Cardiac septum (tissue), 1 donor: ENCODE measurements at regions not wholly inside any gene's neighbourhood (a gene's known extent, or its start where the extent isn't known, plus 50 kb on each side); places are given as distances from the start of the nearest gene placed in this dataset.

ENCODE experiments used
- DNase-seq: peaks from one replicate; pipeline ENCODE4 v3.0.0-alpha.2; 2020; ENCODE audit warnings: low spot score
- intact Hi-C: fragments of 100-400 bp; cut with DNase I; formaldehyde crosslinking; loops from one replicate; pipeline ENCODE4 v1.14.0; 2022
- donor health status: DM: no; HTN: no; CAD: no.

DNA sequence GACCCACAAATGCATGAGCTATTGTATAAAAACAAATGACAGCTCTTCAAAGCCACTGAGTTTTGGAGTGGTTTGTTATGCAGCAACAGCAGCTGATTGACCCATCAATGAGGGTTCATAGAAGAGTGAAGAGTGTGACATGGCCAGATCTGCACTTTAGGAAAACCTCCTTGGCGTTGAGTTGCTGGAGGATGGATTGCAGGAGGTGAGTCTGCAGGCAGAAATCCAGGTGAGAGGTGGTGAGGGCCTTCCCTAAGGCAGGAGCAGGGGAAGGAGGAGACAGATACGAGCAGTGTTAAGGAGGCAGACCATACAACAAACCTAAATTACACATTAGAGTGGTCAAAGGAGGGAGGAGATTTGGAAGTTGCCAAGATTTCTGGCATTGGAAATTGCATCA lies 169.3 kb upstream of the CSF3R start:
- intact Hi-C loops: no loop called here
- DNase-seq: peak; percentile 54

DNA sequence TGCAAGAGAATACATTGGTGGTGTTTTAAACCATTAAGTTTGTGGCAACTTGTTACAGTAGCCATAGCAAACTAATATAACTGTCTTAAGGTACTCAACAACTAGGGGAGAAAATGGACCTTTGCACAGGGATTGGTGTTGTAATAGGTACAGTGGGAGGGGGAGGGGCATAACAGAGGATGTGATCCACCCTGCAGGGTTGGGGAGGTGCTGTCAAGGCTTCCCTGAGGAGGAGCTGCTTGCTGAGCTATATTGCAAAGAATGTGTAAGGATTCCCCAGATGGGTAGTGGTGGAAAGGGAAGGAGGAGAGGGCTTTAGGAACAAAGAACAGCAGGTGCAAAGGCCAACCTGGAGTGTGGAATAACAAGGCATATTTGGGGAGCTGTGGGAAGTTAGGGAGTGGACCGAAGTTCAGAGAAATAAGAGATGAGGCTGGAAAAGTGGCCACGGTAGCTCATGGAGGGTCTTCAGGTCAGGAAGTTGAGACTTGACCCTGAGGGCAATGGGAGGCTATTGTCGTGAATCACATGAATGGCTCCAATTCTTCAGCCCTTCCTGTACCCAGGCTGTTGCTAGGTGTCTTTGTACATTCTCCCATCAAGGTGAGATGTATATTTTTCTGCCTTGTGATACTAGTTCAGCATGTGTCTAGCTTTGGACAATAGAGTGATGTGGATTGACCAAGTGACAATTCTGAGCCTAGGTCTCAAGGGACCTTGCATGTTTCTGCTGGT lies 168.6 kb upstream of the CSF3R start:
- intact Hi-C loops: no loop called here
- peak; percentile 19 for DNase-seq

DNA sequence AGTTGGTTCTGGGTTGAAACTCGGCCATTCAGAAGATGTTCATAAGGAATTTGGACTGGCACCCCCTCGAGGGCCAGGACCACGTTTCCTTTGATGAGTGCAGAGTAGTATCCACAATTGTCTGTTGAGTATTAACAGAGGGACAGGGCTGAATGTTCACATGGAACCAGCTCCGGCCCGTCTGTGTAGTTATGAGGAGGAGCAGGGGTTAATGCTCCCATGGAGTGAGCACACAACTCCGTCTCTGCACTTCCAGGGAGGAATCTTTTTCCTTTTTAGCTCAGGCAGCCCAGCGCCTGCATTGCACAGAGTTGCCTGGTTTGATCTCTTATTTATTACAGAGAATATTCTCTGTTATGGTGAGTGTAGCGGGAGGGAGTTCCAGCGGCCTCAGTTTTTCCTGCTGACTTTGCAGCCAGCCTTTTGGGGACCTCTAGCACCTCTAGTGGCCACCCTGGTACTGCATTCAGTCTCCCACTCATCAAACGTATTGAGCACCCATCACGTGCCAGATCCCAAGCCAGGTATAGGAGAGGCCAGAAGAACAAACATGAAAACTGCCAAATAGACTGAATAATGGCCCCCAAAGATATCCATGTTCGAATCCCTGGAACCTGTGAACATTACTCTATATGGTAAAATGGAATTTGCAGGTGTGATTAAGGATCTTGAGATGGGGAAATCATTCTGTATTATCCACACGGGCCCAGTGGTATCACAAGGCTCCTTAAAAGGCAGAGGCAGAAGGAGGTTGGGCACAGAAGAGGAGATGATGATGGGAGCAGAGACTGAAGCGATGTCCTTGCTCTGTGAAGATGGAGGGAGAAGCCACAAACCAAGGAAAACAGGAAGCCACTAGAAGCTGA lies 167.7 kb upstream of the CSF3R start:
- DNase-seq: no peak
- intact Hi-C loops: no loop called here

DNA sequence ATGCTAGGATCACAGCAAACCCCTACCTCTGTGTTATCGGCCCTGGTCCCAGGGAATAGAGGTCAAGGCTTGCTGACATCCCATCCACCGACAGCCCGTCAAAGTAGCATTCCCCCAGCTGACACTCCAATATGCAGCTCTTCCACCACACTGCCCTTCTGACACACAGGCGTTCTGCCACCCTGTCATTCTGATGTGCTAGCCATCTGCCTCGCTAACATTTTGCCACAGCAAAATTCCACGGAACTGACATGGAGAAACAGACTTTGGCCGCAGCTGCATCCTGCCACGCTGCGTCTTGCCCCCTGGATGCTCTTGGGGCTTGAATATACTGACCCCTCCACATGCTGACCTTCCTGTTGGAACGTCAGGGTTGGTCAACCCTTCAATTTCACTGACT lies 163.2 kb upstream of the CSF3R start:
- no peak for DNase-seq
- intact Hi-C loops: no loop called here

DNA sequence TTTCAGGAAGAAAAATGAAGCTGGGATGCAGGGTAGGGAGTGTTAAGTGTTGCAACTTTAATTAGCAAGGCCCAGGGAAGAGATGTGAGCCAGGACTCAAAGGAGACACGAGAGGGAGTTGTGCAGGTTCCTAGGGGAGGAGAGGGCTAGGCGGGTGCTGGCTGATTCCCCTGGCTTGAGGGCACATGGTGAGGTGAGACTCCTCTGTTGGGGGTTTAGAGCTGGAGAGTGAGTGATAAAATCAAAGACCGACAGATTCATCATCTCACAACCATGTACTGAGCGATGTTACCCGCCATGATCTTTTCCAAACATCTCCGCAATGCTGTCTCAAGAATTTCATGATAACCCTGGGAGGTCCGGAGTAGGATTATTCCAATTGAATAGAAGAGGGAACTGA lies 161.8 kb upstream of the CSF3R start:
- DNase-seq: no peak

DNA sequence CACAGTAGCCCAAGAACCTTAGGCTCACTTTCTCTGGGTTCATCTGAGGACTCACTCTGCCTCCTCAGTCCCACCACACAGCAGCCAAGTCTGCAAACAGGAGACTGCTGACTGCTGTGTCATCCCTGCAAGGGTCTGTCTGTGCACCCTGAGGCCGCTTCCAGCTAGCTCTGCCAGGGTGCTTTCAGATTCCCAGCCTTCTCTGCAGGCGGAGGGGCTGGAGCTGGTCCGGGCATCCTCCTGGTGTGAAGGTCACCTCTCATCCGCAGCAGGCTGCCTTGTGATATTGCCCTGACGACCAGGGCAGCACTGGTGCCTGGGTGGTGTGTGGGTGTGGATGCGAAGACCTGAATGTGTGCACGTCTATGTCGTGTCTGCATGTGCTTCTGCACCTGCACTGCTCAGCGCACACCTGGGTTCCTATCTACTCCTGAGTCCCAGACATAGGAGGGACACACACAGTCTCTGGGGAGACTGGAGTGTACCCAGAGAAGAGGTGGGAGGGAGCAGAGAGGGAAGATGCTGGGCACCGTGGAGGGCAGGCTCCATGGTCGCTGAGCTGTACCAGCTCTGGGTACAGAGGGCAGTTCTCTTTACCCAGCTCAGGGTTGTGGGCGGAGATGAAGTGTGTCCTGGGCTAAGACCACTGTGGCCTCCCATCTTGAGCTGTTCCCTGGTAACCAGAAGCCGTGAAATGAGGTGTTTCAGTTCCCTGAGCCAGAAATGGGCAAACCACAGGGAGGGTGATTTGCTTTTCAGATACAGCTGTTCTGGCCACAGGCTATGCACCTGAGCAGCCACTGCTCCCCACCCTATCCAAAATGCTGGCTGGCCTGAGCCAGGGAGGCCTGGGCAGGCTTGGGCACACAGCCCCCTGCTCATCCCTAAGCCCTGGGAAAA lies 160.9 kb upstream of the CSF3R start:
- intact Hi-C loops: no loop called here
- DNase-seq: no peak

More for the DNA sequence above, 161.8 kb upstream of the CSF3R start:
- intact Hi-C loops: no loop called here

DNA sequence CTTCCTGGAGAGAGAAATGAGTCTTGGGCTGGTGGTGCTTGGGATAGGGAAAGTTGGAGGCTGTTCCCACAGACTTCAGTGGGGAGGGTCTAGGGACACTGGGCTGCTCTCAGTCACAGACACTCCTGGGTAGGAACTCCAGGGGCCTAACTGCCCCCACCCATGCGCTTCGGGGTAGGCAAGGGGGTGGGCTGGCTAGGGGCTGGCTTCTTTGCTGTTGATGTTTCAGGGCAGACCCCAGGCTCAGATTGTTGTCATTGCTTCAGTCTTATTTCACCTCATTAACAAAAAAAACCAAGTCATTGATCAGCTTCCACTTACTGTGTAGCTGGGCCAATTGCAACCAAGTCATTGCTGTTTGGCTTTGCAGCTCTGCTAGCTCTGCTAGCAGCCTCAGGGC lies 160.1 kb upstream of the CSF3R start:
- intact Hi-C loops: no loop called here
- DNase-seq: no peak

DNA sequence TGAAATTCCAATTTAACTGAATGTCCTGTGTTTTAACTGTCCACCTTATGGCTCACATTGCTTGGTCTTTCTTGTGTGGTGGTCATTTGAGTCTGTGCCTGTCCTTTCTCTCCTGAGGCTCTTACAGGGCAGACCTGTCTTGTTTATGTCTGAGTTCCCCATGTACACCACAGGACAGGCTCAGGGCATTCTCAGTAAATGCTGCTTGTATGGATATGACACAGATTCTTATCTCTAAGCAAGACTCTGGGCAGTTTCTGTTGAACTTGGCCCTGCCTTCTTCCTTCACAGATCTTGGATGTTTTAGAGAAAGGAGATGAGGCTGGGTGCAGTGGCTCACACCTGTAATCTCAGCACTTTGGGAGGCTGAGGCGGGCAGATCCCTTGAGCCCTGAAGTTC lies 159.1 kb upstream of the CSF3R start:
- intact Hi-C loops: loop anchor here (1.0 kb wide), 1 partner anchor 13 kb away; no protein-coding TSS in a partner anchor
- no peak for DNase-seq

DNA sequence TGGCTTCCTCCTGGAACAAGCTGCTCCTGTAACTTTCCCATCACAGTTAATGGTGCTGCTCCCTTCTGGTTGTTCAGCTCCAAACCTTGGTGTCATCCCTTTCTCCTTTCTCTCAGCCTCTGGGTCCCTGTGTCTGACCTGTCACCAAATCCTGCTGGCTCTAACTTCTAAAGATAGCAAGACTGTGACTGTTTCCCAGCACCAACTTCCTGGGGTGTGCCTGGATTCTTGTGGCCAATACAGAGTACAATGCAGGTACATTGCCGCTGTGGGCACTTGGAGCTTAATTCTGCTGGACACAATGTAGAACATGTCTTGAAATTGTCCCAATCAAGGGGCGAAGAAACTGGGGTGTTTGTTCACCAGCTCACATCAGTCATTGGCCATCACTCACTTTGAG lies 156.7 kb upstream of the CSF3R start:
- DNase-seq: no peak
- intact Hi-C loops: no loop called here

DNA sequence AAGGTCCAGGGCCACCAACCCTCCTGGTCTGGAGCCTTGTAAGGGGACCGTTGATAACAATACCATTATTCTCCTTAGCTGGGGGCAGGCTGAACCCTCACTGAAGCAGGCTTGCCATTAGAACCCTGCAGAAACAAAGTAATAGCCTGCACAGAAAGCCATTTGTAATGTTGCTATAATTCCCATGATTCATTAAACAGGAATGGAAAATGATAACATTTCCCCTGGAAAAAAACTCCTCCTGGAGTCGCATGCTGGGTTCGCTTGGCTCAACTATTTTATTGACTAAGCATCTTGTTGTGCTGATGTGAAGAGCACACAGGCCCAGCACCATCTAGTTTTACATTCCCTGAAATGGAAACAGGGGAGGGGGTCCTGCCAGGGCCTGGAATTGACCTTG lies 155.6 kb upstream of the CSF3R start:
- DNase-seq: no peak
- intact Hi-C loops: no loop called here

DNA sequence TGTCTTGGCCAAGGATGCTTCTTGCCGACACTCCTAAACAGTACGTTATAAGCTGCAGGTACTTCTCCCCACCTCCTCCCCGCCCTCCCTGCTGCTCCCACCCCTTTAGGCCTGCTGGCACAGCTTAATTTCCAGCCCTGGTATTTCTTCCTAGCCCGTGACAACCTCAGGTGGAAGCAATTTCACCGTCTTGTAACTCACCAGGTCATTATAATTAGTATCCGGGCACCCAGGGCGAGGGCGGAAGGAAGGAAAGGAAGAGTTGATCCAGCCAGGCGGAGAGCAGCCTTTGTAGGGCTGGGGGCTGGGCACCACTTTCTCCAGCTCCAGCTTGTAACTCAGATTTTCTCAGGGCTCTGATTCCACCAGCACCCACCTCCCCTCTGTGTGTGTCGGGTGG lies 153.5 kb upstream of the CSF3R start:
- DNase-seq: no peak
- intact Hi-C loops: no loop called here

DNA sequence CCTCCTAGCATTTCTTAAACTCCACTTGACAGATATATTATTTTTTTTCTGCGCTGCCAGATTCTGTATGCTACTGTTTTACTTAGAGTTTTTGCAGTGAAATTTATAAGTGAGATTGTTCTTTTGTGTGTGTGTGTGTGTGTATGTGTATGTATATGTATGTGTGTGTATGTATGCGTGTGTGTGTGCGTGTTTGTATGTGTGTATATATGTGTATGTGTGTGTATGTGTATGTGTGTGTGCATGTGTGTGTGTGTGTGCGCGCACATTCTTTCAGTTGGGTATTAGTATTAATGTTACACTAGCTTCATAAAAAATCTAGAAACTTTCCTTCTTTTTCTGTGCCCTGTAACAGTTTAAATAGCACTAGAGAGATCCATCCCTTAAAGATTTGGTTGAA lies 152.6 kb upstream of the CSF3R start:
- no peak for DNase-seq
- intact Hi-C loops: no loop called here

DNA sequence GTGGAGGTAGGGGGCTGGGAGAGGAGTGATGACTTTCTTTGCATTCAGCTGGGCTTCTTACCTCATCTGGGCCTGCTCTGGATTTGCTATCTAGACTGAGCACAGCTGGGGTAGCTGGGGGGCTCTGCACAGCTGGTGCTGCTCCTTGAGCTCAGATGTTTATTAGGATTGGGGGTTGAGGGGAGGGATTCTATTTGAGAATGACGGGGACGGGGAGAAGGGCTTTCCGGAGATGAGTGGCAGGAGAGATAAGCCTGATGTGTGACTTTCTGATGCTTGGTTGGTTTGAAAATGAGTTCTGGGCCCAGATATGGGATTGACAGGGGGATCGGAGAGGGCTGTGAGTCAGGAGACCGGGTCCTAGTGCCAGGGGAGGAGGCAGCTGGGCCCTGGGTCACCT lies 146.1 kb upstream of the CSF3R start:
- intact Hi-C loops: no loop called here

DNA sequence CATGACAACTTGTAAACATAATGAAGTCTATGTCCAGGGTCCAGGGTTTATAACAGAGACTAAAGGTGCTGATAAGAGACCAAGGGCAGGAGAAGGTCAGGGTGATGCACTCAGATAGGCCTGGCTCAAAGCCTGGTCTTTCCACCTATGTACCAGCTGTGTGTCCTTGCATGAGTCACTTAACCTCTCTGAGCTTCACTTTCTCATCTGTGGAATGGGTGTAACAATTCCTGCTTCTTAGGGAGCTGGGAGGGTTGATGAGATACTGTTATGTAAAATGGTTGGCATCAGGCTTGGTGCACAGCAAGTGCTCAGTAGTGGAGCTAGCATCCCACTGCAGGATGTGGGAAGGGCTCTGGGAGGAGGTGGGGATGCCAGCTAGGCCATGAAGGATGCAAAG lies 143.7 kb upstream of the CSF3R start:
- no peak for DNase-seq
- intact Hi-C loops: no loop called here

More for the DNA sequence above, 146.1 kb upstream of the CSF3R start:
- DNase-seq: no peak

DNA sequence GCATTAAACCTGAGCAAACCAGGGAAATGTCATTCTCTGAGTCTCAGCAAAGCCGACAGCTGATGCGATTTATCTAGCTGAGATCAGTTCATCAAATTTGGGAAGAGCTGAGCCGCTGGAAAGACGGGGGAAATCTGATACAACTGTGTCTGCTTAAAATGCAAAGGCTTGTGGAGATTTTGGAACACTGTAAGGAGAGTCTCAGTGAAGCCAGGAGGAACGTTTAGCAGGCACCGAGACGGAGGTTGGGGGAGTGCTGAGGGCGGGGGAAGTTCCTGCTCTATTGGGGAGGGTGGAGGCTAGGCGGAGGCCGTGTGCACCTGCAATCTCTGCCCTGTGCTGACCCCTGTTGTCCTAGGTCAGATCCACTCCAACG lies 143.2 kb upstream of the CSF3R start:
- no peak for DNase-seq
- intact Hi-C loops: no loop called here

DNA sequence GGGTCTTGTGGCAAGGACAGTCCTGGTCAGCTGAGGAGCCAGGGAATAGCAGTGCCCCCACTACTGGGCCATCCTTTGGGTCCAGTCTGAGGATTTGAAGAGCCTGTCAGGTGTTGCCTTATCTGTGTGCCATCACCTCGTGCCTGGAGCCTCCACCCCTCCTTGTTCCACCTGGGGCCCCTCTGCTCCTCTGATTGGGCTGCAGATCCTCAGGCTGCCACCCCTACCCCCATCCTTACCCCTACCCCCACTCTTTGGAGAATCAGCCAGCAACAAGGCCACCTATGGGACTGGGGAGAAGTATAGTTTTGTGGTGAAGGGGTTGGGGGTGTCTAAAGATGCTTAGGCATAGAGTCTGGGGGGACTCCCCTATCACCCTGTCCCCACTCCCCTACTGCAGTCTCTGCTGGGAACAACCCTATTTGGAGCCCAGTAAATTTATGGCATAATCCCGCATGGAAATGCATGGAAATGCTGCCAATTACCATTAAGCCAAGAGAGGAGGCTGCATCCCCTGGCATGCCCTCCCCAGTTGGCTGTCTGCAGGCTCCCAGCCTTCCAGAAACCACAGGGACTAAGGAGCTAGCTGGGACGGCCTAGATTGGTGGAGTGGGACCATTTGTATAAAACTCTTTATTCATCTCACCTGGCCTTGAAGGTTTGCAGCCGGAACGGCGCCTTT lies 142.7 kb upstream of the CSF3R start:
- intact Hi-C loops: no loop called here

DNA sequence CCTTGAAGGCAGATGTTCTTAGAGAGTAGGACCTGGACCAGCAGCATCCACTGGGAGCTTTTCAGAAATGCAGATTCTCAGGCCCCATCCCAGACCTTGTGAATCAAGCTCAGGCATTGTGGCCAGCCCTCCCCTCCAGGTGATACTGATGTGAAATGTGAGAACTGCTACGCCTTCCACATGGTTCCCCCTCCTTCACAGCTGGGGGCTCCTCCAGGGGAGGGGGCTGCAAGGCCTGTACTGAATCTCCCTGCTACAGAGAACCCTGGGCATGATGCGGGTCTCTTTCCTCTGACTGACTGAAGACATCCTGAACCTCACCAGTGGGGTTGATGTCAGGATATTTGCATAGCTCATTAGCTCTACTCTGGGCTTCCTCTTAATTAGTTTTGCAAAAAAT lies 141.8 kb upstream of the CSF3R start:
- intact Hi-C loops: no loop called here
- no peak for DNase-seq

More for the DNA sequence above, 142.7 kb upstream of the CSF3R start:
- DNase-seq: no peak

DNA sequence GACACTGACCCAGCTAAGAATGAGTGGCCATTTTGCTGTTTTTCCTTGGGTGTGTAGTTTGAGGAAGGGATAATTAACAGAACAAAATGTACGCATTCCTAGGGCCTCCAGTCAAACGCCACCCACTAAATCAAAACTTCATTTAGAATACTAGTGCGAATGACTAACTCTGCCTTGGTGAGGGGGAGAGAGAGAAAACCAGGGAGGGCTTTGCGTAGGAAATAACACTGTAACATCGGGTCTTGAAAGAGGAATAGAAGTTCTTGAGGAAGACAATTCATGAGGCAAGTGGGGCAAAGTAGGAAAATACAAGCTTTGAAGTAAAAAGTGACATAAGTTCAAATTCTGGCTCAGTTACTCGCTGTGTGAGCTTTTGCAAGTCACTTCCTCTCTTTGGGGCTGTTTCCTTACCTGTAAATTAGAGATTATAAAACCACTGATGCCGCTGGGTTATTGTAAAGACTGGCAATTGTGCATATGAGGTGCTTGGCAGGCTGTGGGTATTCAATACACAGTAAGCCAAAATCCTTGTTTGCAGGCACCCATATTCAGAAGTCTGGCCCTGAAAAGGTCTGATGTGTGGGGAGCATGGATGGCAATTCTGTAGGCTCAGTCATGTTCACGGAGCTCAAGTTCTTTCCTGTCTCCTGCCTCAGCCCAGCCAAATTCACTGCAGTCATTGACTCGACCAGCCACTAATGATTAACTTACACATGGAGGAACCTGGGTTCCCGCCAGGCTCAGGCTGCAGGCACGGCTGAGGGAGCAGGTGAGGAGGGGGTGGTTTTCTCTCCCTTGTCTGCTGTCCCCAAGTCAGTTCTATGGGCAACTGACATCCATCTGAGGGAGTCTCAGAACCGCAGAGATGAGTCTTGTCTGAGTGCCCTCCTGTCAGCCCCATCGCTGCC lies 140.3 kb upstream of the CSF3R start:
- intact Hi-C loops: no loop called here
- DNase-seq: no peak

DNA sequence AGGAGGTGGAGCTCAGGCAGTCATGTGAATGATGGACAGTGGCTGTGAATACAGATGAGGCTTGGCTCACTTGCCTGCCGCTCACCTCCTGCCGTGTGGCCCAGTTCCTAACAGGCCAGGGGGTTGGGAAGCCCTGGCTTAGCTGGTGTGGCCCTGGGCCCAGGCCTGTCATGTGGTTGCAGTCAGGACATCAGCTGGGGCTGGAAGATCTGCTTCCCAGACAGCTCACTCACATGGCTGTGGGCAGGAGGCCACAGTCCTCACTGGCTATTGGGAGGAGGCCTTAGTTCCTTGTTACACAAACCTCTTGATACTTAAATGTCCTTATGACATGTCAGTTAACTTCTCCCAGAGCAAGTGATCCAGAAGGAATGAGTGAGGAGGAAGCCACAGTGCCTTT lies 138.8 kb upstream of the CSF3R start:
- DNase-seq: no peak
- intact Hi-C loops: no loop called here
